ENCODE measurements at regions not wholly inside any gene's neighbourhood (a gene's known extent, or its start where the extent isn't known, plus 50 kb on each side); places are given as distances from the start of the nearest gene placed in this dataset.

DNA sequence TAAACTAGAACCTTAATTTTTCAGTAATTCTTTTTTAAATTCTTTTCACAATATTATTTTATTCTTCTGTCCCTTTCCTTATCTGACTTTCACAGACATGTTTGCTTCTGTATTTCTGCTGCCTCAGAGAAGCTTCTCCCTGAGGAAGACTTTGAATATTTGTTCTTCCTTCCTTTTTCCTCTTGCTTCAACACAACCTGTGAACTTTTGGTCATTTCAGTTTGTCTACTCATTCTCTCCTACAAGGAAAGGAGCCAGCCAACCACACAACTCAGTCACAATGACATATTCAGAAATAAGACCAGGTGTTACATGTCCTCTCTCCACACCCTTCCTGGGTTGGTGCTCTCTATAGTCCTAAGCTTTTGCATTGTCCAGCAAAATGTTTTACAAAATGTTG is 310.4 kb downstream of the TFAP2B start:
- Histone ChIP-seq H3K27me3 (replicated peaks in 1 of 4; ENCODE audit: control extremely low read depth in 1 of 4, control insufficient read depth in 3 of 4, insufficient read depth in 4 of 4, low read length in 3 of 4) (no peaks in the 10 kb centered on the region), H3K4me3 (ENCODE audit: control extremely low read depth in 1 of 5, extremely low read depth in 1 of 5, insufficient read depth in 1 of 5, low read depth in 2 of 5, low read length in 4 of 5) (no peak overlapping the region), H3K27ac (ENCODE audit: low read length in 2 of 2) (no peak overlapping the region), H4K20me1 (ENCODE audit: control insufficient read depth, insufficient read depth, low read length, poor library complexity, severe bottlenecking) (no peaks in the 10 kb centered on the region), H3K9ac (ENCODE audit: low read length) (no peak overlapping the region), H3K4me2 (replicated peaks; ENCODE audit: low read depth, low read length, poor library complexity, severe bottlenecking) (no peak overlapping the region), H3K36me3 (replicated peaks in 1 of 2; ENCODE audit: control extremely low read depth in 1 of 2, control insufficient read depth in 1 of 2, extremely low read depth in 1 of 2, insufficient read depth in 2 of 2, low read length in 1 of 2) (no peaks in the 10 kb centered on the region), H3K4me1 (ENCODE audit: control insufficient read depth in 2 of 2, insufficient read depth in 2 of 2, low read length in 2 of 2) (no peaks in the 10 kb centered on the region), H3K79me2 (ENCODE audit: control insufficient read depth, insufficient read depth, low read length) (no peaks in the 10 kb centered on the region), H3K9me3 (ENCODE audit: control extremely low read depth in 1 of 3, control insufficient read depth in 2 of 3, insufficient read depth in 1 of 3, low read length in 2 of 3) (no peaks in the 10 kb centered on the region), H2AFZ (ENCODE audit: insufficient read depth, low read depth, low read length, poor library complexity, severe bottlenecking) (no peak overlapping the region)
- intact Hi-C loops (cut with micrococcal nuclease), result no loop called here
- Mint-ChIP-seq H3K4me1 (no peaks in the 10 kb centered on the region), H3K4me3 (no peak overlapping the region), H3K9me3 (ENCODE audit: insufficient read depth) (peaks cover 9% of the 10 kb centered on the region), H3K27ac (no peak overlapping the region), H3K27me3 (no peaks in the 10 kb centered on the region)
- ChIA-PET POLR2A (no interaction called here), CTCF (no interaction called here)
- TF ChIP-seq, protein P1, sequence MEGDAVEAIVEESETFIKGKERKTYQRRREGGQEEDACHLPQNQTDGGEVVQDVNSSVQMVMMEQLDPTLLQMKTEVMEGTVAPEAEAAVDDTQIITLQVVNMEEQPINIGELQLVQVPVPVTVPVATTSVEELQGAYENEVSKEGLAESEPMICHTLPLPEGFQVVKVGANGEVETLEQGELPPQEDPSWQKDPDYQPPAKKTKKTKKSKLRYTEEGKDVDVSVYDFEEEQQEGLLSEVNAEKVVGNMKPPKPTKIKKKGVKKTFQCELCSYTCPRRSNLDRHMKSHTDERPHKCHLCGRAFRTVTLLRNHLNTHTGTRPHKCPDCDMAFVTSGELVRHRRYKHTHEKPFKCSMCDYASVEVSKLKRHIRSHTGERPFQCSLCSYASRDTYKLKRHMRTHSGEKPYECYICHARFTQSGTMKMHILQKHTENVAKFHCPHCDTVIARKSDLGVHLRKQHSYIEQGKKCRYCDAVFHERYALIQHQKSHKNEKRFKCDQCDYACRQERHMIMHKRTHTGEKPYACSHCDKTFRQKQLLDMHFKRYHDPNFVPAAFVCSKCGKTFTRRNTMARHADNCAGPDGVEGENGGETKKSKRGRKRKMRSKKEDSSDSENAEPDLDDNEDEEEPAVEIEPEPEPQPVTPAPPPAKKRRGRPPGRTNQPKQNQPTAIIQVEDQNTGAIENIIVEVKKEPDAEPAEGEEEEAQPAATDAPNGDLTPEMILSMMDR (IDR thresholded peaks at IDR 0.05), result no peak
- no peak for TF ChIP-seq EZH2 (IDR thresholded peaks at IDR 0.05; ENCODE audit: borderline replicate concordance, insufficient read depth, low read depth, low read length, poor library complexity, severe bottlenecking)
- ATAC-seq (ENCODE audit: low read depth) (no peak), DNase-seq (no peak)

DNA sequence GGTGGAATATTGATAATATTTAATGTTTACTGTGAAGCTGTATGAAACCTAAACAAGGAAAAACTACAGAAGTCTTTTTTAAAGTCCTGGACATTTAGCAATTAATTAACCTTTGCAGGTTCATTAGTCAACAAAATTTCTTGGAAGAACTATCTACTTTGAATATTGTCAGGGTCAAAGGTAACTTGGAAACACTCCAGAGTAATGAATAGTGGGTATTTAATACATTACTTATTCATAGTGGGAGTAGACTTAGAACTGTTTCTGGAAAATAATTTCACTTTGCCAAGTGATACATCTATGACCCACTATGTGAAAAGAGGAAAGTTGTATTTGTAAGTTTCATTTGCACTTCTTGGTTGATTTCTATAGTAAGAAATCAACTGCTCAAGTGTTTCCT is 319.1 kb downstream of the TFAP2B start:
- no peaks in the 10 kb centered on the region for H3K27me3 Mint-ChIP-seq
- H4K20me1 ChIP-seq (ENCODE audit: control insufficient read depth, insufficient read depth, low read length, poor library complexity, severe bottlenecking), result no peaks in the 10 kb centered on the region
- no peak for ATAC-seq (ENCODE audit: low read depth)

More for the DNA sequence above, 319.1 kb downstream of the TFAP2B start:
- Histone ChIP-seq H3K27ac (ENCODE audit: low read length in 2 of 2) (no peak overlapping the region), H3K4me3 (ENCODE audit: control extremely low read depth in 1 of 5, extremely low read depth in 1 of 5, insufficient read depth in 1 of 5, low read depth in 2 of 5, low read length in 4 of 5) (no peak overlapping the region), H3K79me2 (ENCODE audit: control insufficient read depth, insufficient read depth, low read length) (no peaks in the 10 kb centered on the region), H3K4me2 (replicated peaks; ENCODE audit: low read depth, low read length, poor library complexity, severe bottlenecking) (no peak overlapping the region), H3K36me3 (replicated peaks in 1 of 2; ENCODE audit: control extremely low read depth in 1 of 2, control insufficient read depth in 1 of 2, extremely low read depth in 1 of 2, insufficient read depth in 2 of 2, low read length in 1 of 2) (no peaks in the 10 kb centered on the region), H3K4me1 (ENCODE audit: control insufficient read depth in 2 of 2, insufficient read depth in 2 of 2, low read length in 2 of 2) (no peaks in the 10 kb centered on the region), H3K27me3 (replicated peaks in 1 of 4; ENCODE audit: control extremely low read depth in 1 of 4, control insufficient read depth in 3 of 4, insufficient read depth in 4 of 4, low read length in 3 of 4) (no peaks in the 10 kb centered on the region), H3K9ac (ENCODE audit: low read length) (no peak overlapping the region), H3K9me3 (ENCODE audit: control extremely low read depth in 1 of 3, control insufficient read depth in 2 of 3, insufficient read depth in 1 of 3, low read length in 2 of 3) (peaks cover 0 to 12% (median 0%) of the 10 kb centered on the region in 3 donors), H2AFZ (ENCODE audit: insufficient read depth, low read depth, low read length, poor library complexity, severe bottlenecking) (no peak overlapping the region)
- no peaks in the 10 kb centered on the region for H3K9me3 Mint-ChIP-seq (ENCODE audit: insufficient read depth)
- no peak for TF ChIP-seq EZH2 (IDR thresholded peaks at IDR 0.05; ENCODE audit: borderline replicate concordance, insufficient read depth, low read depth, low read length, poor library complexity, severe bottlenecking)
- TF ChIP-seq, protein P1 (IDR thresholded peaks at IDR 0.05), result no peak
- H3K27ac Mint-ChIP-seq, result no peak overlapping the region
- no peak for DNase-seq
- intact Hi-C loops (cut with micrococcal nuclease), result no loop called here
- no peak overlapping the region for H3K4me3 Mint-ChIP-seq
- H3K4me1 Mint-ChIP-seq, result no peaks in the 10 kb centered on the region
- ChIA-PET POLR2A (no interaction called here), CTCF (no interaction called here)

All from B cell (primary cell).